HepG2 (cell line): ENCODE measurements at regions not wholly inside any gene's neighbourhood (a gene's known extent, or its start where the extent isn't known, plus 50 kb on each side); places are given as distances from the start of the nearest gene placed in this dataset.

Source experiments
- ATAC-seq: fragments of 200-7000 bp; cut with Tn5 transposase; 3 replicates; pipeline ENCODE4 v1.9.1; 2020; ENCODE audit warnings: mild to moderate bottlenecking, moderate library complexity
- BruUV-seq: library from RNA; stranded (reverse); fragments of 400-500 nt; replicated peaks from 2 replicates; lab custom pipeline; 2021; lab: Mats Ljungman, UMichigan
- CTCF ChIA-PET: fragments of 300-600 bp; formaldehyde crosslinking; extraction: SDS; loops from one replicate; lab custom pipeline; 2021; ENCODE audit warnings: low total read pairs, inconsistent platforms, low intra/inter-chr PET ratio; lab: Yijun Ruan, JAX
- POLR2A ChIA-PET: fragments of 350-600 bp; sonication (Branson Sonifier 250); formaldehyde crosslinking; loops from one replicate; lab custom pipeline; 2020; ENCODE audit warnings: antibody characterized with exemption, inconsistent platforms; lab: Yijun Ruan, JAX
- DNase-seq: peaks from one replicate; pipeline ENCODE4 v3.0.0-alpha.2; 2015; ENCODE audit warnings: low spot score
- FAIRE-seq: peaks from 3 replicates; lab custom pipeline; 2011; peaks lifted over from hg19 to GRCh38; lab: Jason Lieb, UNC
- H2AFZ ChIP-seq: one replicate; pipeline ENCODE4 v1.6.1; 2011; ENCODE audit warnings: low read length, inconsistent platforms
- H3K27ac ChIP-seq: fragments of 300-600 bp; 3 replicates; pipeline ENCODE4 v1.8.0; 2011; ENCODE audit warnings: mixed run types, mild to moderate bottlenecking, mixed read lengths, low read length, inconsistent platforms; ENCODE audit not compliant: insufficient read depth; ENCODE audit errors: extremely low read length
- H3K27me3 ChIP-seq, 2 experiments: fragments of 200-600 bp in 1 of 2; 2 replicates in 1 of 2; 3 replicates in 1 of 2; pipeline versions ENCODE4 v1.6.0 to v1.8.0; 2011; ENCODE audit warnings: low read length in 2 of 2, mild to moderate bottlenecking in 2 of 2, moderate library complexity in 2 of 2, inconsistent platforms in 1 of 2; ENCODE audit not compliant: insufficient read depth in 2 of 2, control insufficient read depth in 1 of 2
- H3K36me3 ChIP-seq, 2 experiments: fragments of 200-600 bp in 1 of 2; replicated peaks in 1 of 2; 2 replicates in 1 of 2; 3 replicates in 1 of 2; pipeline versions ENCODE4 v1.5.1 to v1.8.0; 2011; ENCODE audit warnings: low read length in 2 of 2, inconsistent platforms in 1 of 2; ENCODE audit not compliant: insufficient read depth in 2 of 2, control insufficient read depth in 1 of 2
- H3K4me1 ChIP-seq: 2 replicates; pipeline ENCODE4 v1.5.1; 2012; ENCODE audit warnings: low read length, inconsistent platforms; ENCODE audit not compliant: insufficient read depth
- H3K4me2 ChIP-seq: 2 replicates; pipeline ENCODE4 v1.6.0; 2011; ENCODE audit warnings: low read depth, low read length, inconsistent platforms
- H3K4me3 ChIP-seq, 3 experiments: fragments of 200-600 bp in 1 of 3; sonication (generic), shearing (Covaris generic) in 1 of 3; replicated peaks in 1 of 3; 2 replicates each; pipeline ENCODE4 v1.5.1; 2011 to 2016; ENCODE audit warnings: low read length in 3 of 3, inconsistent platforms in 2 of 3, low read depth in 2 of 3, mild to moderate bottlenecking in 2 of 3, control low read depth in 1 of 3, mixed read lengths in 1 of 3; ENCODE audit not compliant: insufficient read depth in 1 of 3
- H3K79me2 ChIP-seq: one replicate; pipeline ENCODE4 v1.6.1; 2011; ENCODE audit warnings: low read length, inconsistent platforms; ENCODE audit not compliant: insufficient read depth
- H3K9ac ChIP-seq: 2 replicates; pipeline ENCODE4 v1.6.0; 2011; ENCODE audit warnings: mild to moderate bottlenecking, low read depth, low read length, inconsistent platforms; ENCODE audit not compliant: insufficient read depth
- H3K9me3 ChIP-seq: 2 replicates; pipeline ENCODE4 v1.5.1; 2012; ENCODE audit warnings: mild to moderate bottlenecking, low read length
- H4K20me1 ChIP-seq: 2 replicates; pipeline ENCODE4 v1.6.0; 2011; ENCODE audit warnings: inconsistent platforms, mild to moderate bottlenecking, low read length, moderate library complexity; ENCODE audit not compliant: insufficient read depth
- ATF3 ChIP-seq: sonication (generic); formaldehyde crosslinking; IDR thresholded peaks from 2 replicates; pipeline ENCODE4 v1.4.0; 2020; ENCODE audit warnings: missing genetic modification reagents
- ATF7-NPFF ChIP-seq: sonication (generic); formaldehyde crosslinking; IDR thresholded peaks from 2 replicates; pipeline ENCODE4 v1.8.1; 2023; ENCODE audit warnings: mild to moderate bottlenecking, low read depth, missing genetic modification reagents, moderate library complexity
- BRD4 ChIP-seq: sonication (generic); formaldehyde crosslinking; IDR thresholded peaks from 2 replicates; pipeline ENCODE4 v1.4.0; 2020; ENCODE audit warnings: missing genetic modification reagents
- DDIT3 ChIP-seq: sonication (generic); formaldehyde crosslinking; IDR thresholded peaks from 2 replicates; pipeline ENCODE4 v1.4.0; 2020; ENCODE audit warnings: mild to moderate bottlenecking, missing genetic modification reagents
- FOSL2 ChIP-seq: sonication (generic); formaldehyde crosslinking; IDR thresholded peaks from 2 replicates; pipeline ENCODE4 v1.4.0; 2020; ENCODE audit warnings: missing genetic modification reagents
- FOXP4 ChIP-seq: sonication (generic); formaldehyde crosslinking; IDR thresholded peaks from 2 replicates; pipeline ENCODE4 v1.4.0; 2020; ENCODE audit warnings: missing genetic modification reagents
- JARID2 ChIP-seq: sonication (generic); formaldehyde crosslinking; IDR thresholded peaks from 2 replicates; pipeline ENCODE4 v1.8.1; 2023; ENCODE audit warnings: missing genetic modification reagents, inconsistent platforms; ENCODE audit not compliant: insufficient replicate concordance
- LRRFIP1 ChIP-seq: sonication (generic); formaldehyde crosslinking; conservative IDR thresholded peaks from 2 replicates; pipeline ENCODE4 v1.4.0; 2020; ENCODE audit warnings: missing genetic modification reagents
- MXD4 ChIP-seq: IDR thresholded peaks from 2 replicates; pipeline ENCODE4 v1.6.1; 2016; ENCODE audit warnings: mild to moderate bottlenecking, missing biosample characterization, missing genetic modification reagents
- SOX5 ChIP-seq: IDR thresholded peaks from 2 replicates; pipeline ENCODE4 v1.6.1; 2016; ENCODE audit warnings: borderline replicate concordance
- TAF15 ChIP-seq: fragments of 200-400 bp; formaldehyde crosslinking; IDR thresholded peaks from one replicate; pipeline ENCODE4 v1.6.1; 2018; ENCODE audit warnings: mild to moderate bottlenecking, low read depth, low read length; ENCODE audit not compliant: poor library complexity, severe bottlenecking
- TBL1XR1 ChIP-seq: fragments of 150-350 bp; IDR thresholded peaks from 2 replicates; pipeline ENCODE4 v1.6.1; 2014; ENCODE audit warnings: borderline replicate concordance, low read length; ENCODE audit not compliant: partially characterized antibody
- ZBTB4 ChIP-seq: sonication (generic); formaldehyde crosslinking; IDR thresholded peaks from 2 replicates; pipeline ENCODE4 v1.4.0; 2020; ENCODE audit warnings: missing genetic modification reagents, mild to moderate bottlenecking, borderline replicate concordance
- ZBTB7B ChIP-seq: sonication (generic); formaldehyde crosslinking; IDR thresholded peaks from 2 replicates; pipeline ENCODE4 v1.4.0; 2020; ENCODE audit warnings: missing genetic modification reagents
- ZNF782 ChIP-seq: sonication (generic); formaldehyde crosslinking; IDR thresholded peaks from 2 replicates; pipeline ENCODE4 v1.4.0; 2020; ENCODE audit warnings: missing genetic modification reagents, mild to moderate bottlenecking, borderline replicate concordance
- WGBS: methylation state at CpG from one replicate; pipeline ENCODE4 v1.1.6; 2017; ENCODE audit warnings: low lambda C conversion rate; 5-methylcytosine and 5-hydroxymethylcytosine counted together
- in situ Hi-C: cut with HindIII; loops from 2 replicates; pipeline ENCODE4 v1.10.0; 2017; ENCODE audit warnings: low pct_unique_long_range_greater_than_20kb; ENCODE audit not compliant: extremely low pct_ligation_motif_present
- intact Hi-C: fragments of 100-400 bp; cut with micrococcal nuclease; formaldehyde crosslinking; loops from one replicate; pipeline ENCODE4 v1.10.0; 2022; ENCODE audit not compliant: unreplicated experiment

- TF ChIP-seq ATF7-NPFF (CRISPR knock-in tag) (no peak), BRD4 (CRISPR knock-in tag) (no peak), TBL1XR1 (no peak), JARID2 (CRISPR knock-in tag) (no peak)
Measured at GRCh38 chr5:74517700-74518099, 122.8 kb downstream of the ENC1 start (continued).

GRCh38 chr5:74516211-74516636 lies 124.3 kb downstream of the ENC1 start:
- ChIA-PET POLR2A (interaction anchor here (0.8 to 2.5 kb wide), 4 partner anchors 16 to 124 kb away, joined by 3 to 11 read pairs (median 4); partner anchors contain the start of gene ENC1), CTCF (no interaction called here)
- H3K9ac ChIP-seq = no peak overlapping the region
- in situ Hi-C loops = no loop called here
- peak; percentile 59 for ATAC-seq
- no peaks in the 10 kb centered on the region for H4K20me1 ChIP-seq
- intact Hi-C loops = no loop called here
- no peaks in the 10 kb centered on the region for H3K9me3 ChIP-seq
- H3K36me3 ChIP-seq = no peaks in the 10 kb centered on the region
- DNase-seq = peak; percentile 61
- no peak for FAIRE-seq
- H3K79me2 ChIP-seq = no peaks in the 10 kb centered on the region
- H2AFZ ChIP-seq = no peak overlapping the region
- H3K27me3 ChIP-seq = no peaks in the 10 kb centered on the region
- H3K4me3 ChIP-seq = no peak overlapping the region
- WGBS = 42% methylated on average over 2 of the region's 2 CpGs
- peaks cover 75% of the 10 kb centered on the region for H3K4me1 ChIP-seq
- BruUV-seq = no TSS peak
- H3K27ac ChIP-seq = no peak overlapping the region
- H3K4me2 ChIP-seq = no peak overlapping the region; the same call in 1 of the 2 replicates
- 0 out of 2 replicates have a peak, but pooled peaks have one; percentile 9 for TF ChIP-seq SOX5 (CRISPR knock-in tag)
- peak; percentile 54 for TF ChIP-seq FOSL2 (CRISPR knock-in tag)
- 0 out of 2 replicates have a peak, but pooled peaks have one; percentile 15 for TF ChIP-seq FOXP4 (CRISPR knock-in tag)
- TF ChIP-seq MXD4 (CRISPR knock-in tag) = no peak
- TF ChIP-seq ZBTB7B (CRISPR knock-in tag) = 0 out of 2 replicates have a peak, but pooled peaks have one; percentile 46
- TF ChIP-seq TAF15 = no peak
- TF ChIP-seq ATF3 = peak; percentile 15; the same call in 1 of the 2 replicates
- TF ChIP-seq ZNF782 (CRISPR knock-in tag) = no peak
- no peak for TF ChIP-seq LRRFIP1 (CRISPR knock-in tag)
- no peak for TF ChIP-seq DDIT3 (CRISPR knock-in tag)
- TF ChIP-seq ZBTB4 (CRISPR knock-in tag) = no peak
